T-helper 1 cell (primary cell): ENCODE measurements at regions not wholly inside any gene's neighbourhood (a gene's known extent, or its start where the extent isn't known, plus 50 kb on each side); places are given as distances from the start of the nearest gene placed in this dataset.

Experiments used
- DNase-seq, 5 donors: peaks; one replicate each; pipeline ENCODE4 v3.0.0-alpha.2; 2012 to 2020

- DNase-seq: no peak
These were observed 224.4 kb upstream of the HS6ST1 start for GRCh38 chr2:128543036-128543435.

- no peak for DNase-seq
These were observed 225.0 kb upstream of the HS6ST1 start for GRCh38 chr2:128543646-128544045.

GRCh38 chr2:128544321-128545037, 225.8 kb upstream of the HS6ST1 start:
- DNase-seq: no peak

GRCh38 chr2:128545085-128545484, 226.4 kb upstream of the HS6ST1 start:
- DNase-seq: no peak

- DNase-seq: no peak
These were observed 227.2 kb upstream of the HS6ST1 start for GRCh38 chr2:128545829-128546228.

- no peak for DNase-seq
These were observed 229.0 kb upstream of the HS6ST1 start for GRCh38 chr2:128547667-128548066.

- DNase-seq: no peak
These were observed 229.8 kb upstream of the HS6ST1 start for GRCh38 chr2:128548461-128548891.

GRCh38 chr2:128549094-128549493, 230.4 kb upstream of the HS6ST1 start:
- DNase-seq: no peak

- DNase-seq: no peak
These were observed 231.1 kb upstream of the HS6ST1 start for GRCh38 chr2:128549646-128550260.

- no peak for DNase-seq
These were observed 231.7 kb upstream of the HS6ST1 start for GRCh38 chr2:128550389-128550788.

GRCh38 chr2:128550801-128551416, 232.2 kb upstream of the HS6ST1 start:
- no peak for DNase-seq

- no peak for DNase-seq
These were observed 232.8 kb upstream of the HS6ST1 start for GRCh38 chr2:128551435-128551834.

GRCh38 chr2:128552141-128552805, 233.6 kb upstream of the HS6ST1 start:
- no peak for DNase-seq

GRCh38 chr2:128552806-128553551, 234.3 kb upstream of the HS6ST1 start:
- DNase-seq: no peak

- no peak for DNase-seq
These were observed 235.6 kb upstream of the HS6ST1 start for GRCh38 chr2:128554151-128554769.

GRCh38 chr2:128555433-128555832, 236.8 kb upstream of the HS6ST1 start:
- no peak for DNase-seq

- DNase-seq: no peak
These were observed 237.4 kb upstream of the HS6ST1 start for GRCh38 chr2:128556089-128556488.

GRCh38 chr2:128556633-128557032, 238.0 kb upstream of the HS6ST1 start:
- no peak for DNase-seq

GRCh38 chr2:128557069-128557468, 238.4 kb upstream of the HS6ST1 start:
- no peak for DNase-seq

- DNase-seq: no peak
These were observed 239.2 kb upstream of the HS6ST1 start for GRCh38 chr2:128557831-128558241.

GRCh38 chr2:128558441-128558840, 239.8 kb upstream of the HS6ST1 start:
- DNase-seq: no peak

- no peak for DNase-seq
These were observed 240.3 kb upstream of the HS6ST1 start for GRCh38 chr2:128558895-128559532.
